Loucy (cell line): ENCODE measurements at regions not wholly inside any gene's neighbourhood (a gene's known extent, or its start where the extent isn't known, plus 50 kb on each side); places are given as distances from the start of the nearest gene placed in this dataset.

Experiments used
- EZH2phosphoT487 ChIP-seq: fragments of 200-600 bp; IDR thresholded peaks from 2 replicates; pipeline ENCODE4 v1.6.1; 2018; ENCODE audit warnings: antibody characterized with exemption, mild to moderate bottlenecking, moderate library complexity, borderline replicate concordance
- TF ChIP-seq, protein P1 (sequence below): fragments of 200-600 bp; sonication (generic); conservative IDR thresholded peaks from 2 replicates; pipeline ENCODE4 v1.5.1; 2014; ENCODE audit warnings: mild to moderate bottlenecking, antibody characterized with exemption, low read length

DNA sequence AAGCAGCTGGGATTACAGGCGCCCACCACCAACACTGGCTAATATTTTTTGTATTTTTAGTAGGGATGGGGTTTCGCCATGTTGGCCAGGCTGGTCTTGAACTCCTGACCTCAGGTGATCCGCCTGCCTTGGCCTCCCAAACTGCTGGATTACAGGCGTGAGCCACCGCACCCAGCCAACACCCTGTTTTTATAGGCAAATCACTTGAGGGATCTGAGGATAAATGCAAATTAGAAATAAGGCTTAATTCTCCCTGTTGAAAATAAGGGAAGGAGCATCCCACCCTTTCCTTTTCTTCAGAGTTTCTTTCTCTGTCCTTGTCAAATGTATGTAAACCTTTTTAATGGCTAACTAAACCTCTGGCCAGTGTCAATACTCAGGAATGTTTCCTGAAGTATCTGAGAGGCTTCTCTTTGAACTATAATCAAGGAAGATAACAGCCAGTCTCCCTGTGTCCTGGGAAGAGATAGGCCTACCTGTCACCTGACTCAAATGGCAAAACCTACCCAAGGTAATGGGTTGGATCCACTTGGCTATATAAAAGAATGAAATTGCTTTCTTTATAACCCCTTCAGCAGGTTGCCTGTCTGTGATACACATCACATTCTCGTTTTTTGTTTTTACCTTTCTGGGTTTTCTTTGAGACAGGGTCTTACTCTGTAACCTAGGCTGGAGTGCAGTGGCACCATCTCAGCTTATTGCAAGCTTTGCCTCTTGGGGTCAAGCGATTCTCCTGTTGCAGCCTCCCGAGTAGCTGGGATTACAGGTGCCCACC, 64.5 kb upstream of the TNFAIP3 start:
- TF ChIP-seq, protein P1, sequence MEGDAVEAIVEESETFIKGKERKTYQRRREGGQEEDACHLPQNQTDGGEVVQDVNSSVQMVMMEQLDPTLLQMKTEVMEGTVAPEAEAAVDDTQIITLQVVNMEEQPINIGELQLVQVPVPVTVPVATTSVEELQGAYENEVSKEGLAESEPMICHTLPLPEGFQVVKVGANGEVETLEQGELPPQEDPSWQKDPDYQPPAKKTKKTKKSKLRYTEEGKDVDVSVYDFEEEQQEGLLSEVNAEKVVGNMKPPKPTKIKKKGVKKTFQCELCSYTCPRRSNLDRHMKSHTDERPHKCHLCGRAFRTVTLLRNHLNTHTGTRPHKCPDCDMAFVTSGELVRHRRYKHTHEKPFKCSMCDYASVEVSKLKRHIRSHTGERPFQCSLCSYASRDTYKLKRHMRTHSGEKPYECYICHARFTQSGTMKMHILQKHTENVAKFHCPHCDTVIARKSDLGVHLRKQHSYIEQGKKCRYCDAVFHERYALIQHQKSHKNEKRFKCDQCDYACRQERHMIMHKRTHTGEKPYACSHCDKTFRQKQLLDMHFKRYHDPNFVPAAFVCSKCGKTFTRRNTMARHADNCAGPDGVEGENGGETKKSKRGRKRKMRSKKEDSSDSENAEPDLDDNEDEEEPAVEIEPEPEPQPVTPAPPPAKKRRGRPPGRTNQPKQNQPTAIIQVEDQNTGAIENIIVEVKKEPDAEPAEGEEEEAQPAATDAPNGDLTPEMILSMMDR, result no peak
- no peak for TF ChIP-seq EZH2phosphoT487
